GM23338 (cell line): ENCODE measurements at regions not wholly inside any gene's neighbourhood (a gene's known extent, or its start where the extent isn't known, plus 50 kb on each side); places are given as distances from the start of the nearest gene placed in this dataset.

Experiments
- ATAC-seq: fragments of 200-7000 bp; cut with Tn5 transposase; 3 replicates; pipeline ENCODE4 v1.9.1; 2020
- DNase-seq: peaks from one replicate; pipeline ENCODE4 v3.0.0-alpha.2; 2015; ENCODE audit warnings: low spot score
- H2AFZ ChIP-seq: fragments of 200-600 bp; sonication (generic); 2 replicates; pipeline ENCODE4 v1.8.0; 2016; ENCODE audit warnings: antibody characterized with exemption, mild to moderate bottlenecking, moderate library complexity
- H3F3A ChIP-seq: fragments of 200-600 bp; sonication (generic); replicated peaks from 2 replicates; pipeline ENCODE4 v1.8.0; 2017; ENCODE audit warnings: antibody characterized with exemption, mixed run types, low read depth
- H3K27ac ChIP-seq: fragments of 200-600 bp; sonication (generic); 2 replicates; pipeline ENCODE4 v1.6.1; 2016; ENCODE audit warnings: low read depth
- H3K27me3 ChIP-seq: fragments of 200-600 bp; sonication (generic); 2 replicates; pipeline ENCODE4 v1.8.0; 2016; ENCODE audit warnings: mild to moderate bottlenecking, mixed run types, moderate library complexity; ENCODE audit not compliant: insufficient read depth
- H3K36me3 ChIP-seq: fragments of 200-600 bp; sonication (generic); 2 replicates; pipeline ENCODE4 v1.8.0; 2016; ENCODE audit warnings: mild to moderate bottlenecking; ENCODE audit not compliant: insufficient read depth
- H3K4me1 ChIP-seq: fragments of 200-600 bp; sonication (generic); 2 replicates; pipeline ENCODE4 v1.8.0; 2016; ENCODE audit warnings: mild to moderate bottlenecking, moderate library complexity; ENCODE audit not compliant: insufficient read depth
- H3K4me2 ChIP-seq: fragments of 200-600 bp; sonication (generic); 2 replicates; pipeline ENCODE4 v1.7.1; 2017; ENCODE audit warnings: mixed run types
- H3K4me3 ChIP-seq: fragments of 200-600 bp; sonication (generic); 2 replicates; pipeline ENCODE4 v1.6.1; 2016; ENCODE audit warnings: mixed run types
- H3K79me2 ChIP-seq: fragments of 200-600 bp; sonication (generic); replicated peaks from 2 replicates; pipeline ENCODE4 v1.8.0; 2017; ENCODE audit warnings: mild to moderate bottlenecking; ENCODE audit not compliant: insufficient read depth
- H3K9me2 ChIP-seq: fragments of 200-600 bp; sonication (generic); 2 replicates; pipeline ENCODE4 v1.8.0; 2017; ENCODE audit not compliant: insufficient read depth
- H4K20me1 ChIP-seq: fragments of 200-600 bp; sonication (generic); replicated peaks from 2 replicates; pipeline ENCODE4 v1.8.0; 2017; ENCODE audit warnings: mild to moderate bottlenecking; ENCODE audit not compliant: insufficient read depth
- H3K27ac Mint-ChIP-seq: 2 replicates; pipeline ENCODE4 v1.8.0; 2020; ENCODE audit warnings: inconsistent platforms, mild to moderate bottlenecking, moderate library complexity, mixed read lengths
- H3K27me3 Mint-ChIP-seq: 3 replicates; pipeline ENCODE4 v1.8.0; 2022; ENCODE audit warnings: low read depth, mild to moderate bottlenecking, moderate library complexity, mixed read lengths, inconsistent platforms; ENCODE audit not compliant: insufficient read depth, poor library complexity
- H3K36me3 Mint-ChIP-seq: 3 replicates; pipeline ENCODE4 v1.8.0; 2021; ENCODE audit warnings: low read depth, mild to moderate bottlenecking, inconsistent platforms, moderate library complexity, mixed read lengths
- H3K4me1 Mint-ChIP-seq: 3 replicates; pipeline ENCODE4 v1.8.0; 2020; ENCODE audit warnings: mild to moderate bottlenecking, inconsistent platforms, mixed read lengths
- H3K4me3 Mint-ChIP-seq: 3 replicates; pipeline ENCODE4 v1.8.0; 2021; ENCODE audit warnings: moderate library complexity, mild to moderate bottlenecking, inconsistent platforms, mixed read lengths
- H3K9me3 Mint-ChIP-seq: 3 replicates; pipeline ENCODE4 v1.8.0; 2020; ENCODE audit warnings: moderate library complexity, mild to moderate bottlenecking, inconsistent platforms, mixed read lengths
- CTCF ChIP-seq, 2 experiments: fragments of 200-600 bp in 1 of 2; sonication (generic) in 1 of 2; conservative IDR thresholded peaks; 2 replicates each; pipeline versions ENCODE4 v1.5.1 to v1.6.1; 2016 to 2017; ENCODE audit warnings: antibody characterized with exemption in 2 of 2, low read depth in 2 of 2, mild to moderate bottlenecking in 2 of 2, moderate library complexity in 1 of 2
- ETS1 ChIP-seq: IDR thresholded peaks from 2 replicates; pipeline ENCODE4 v1.6.1; 2016; ENCODE audit warnings: antibody characterized with exemption
- EZH2 ChIP-seq: fragments of 200-600 bp; sonication (generic); IDR thresholded peaks from one replicate; pipeline ENCODE4 v1.8.0; 2017; ENCODE audit warnings: antibody characterized with exemption, mild to moderate bottlenecking, low read depth; ENCODE audit not compliant: unreplicated experiment
- JUNB ChIP-seq: IDR thresholded peaks from one replicate; pipeline ENCODE4 v1.6.1; 2016; ENCODE audit warnings: antibody characterized with exemption; ENCODE audit not compliant: unreplicated experiment
- NANOG ChIP-seq: IDR thresholded peaks from 2 replicates; pipeline ENCODE4 v1.6.1; 2016; ENCODE audit warnings: antibody characterized with exemption, borderline replicate concordance
- ZNF331 ChIP-seq: fragments of 250-450 bp; sonication (Bioruptor Pico); IDR thresholded peaks from 2 replicates; pipeline ENCODE4 v1.5.0; 2020; ENCODE audit warnings: low read depth, mild to moderate bottlenecking, moderate library complexity
- ZNF462 ChIP-seq: fragments of 250-450 bp; sonication (Bioruptor Pico); IDR thresholded peaks from 2 replicates; pipeline ENCODE4 v1.5.0; 2020; ENCODE audit warnings: mild to moderate bottlenecking, moderate library complexity

GRCh38 chr2:65501074-65501473, 68.7 kb upstream of the SPRED2 start (continued):
- TF ChIP-seq ZNF462 (CRISPR knock-in tag), result no peak
- no peak for TF ChIP-seq JUNB
- no peak for TF ChIP-seq ZNF331
- TF ChIP-seq NANOG, result no peak

- H3F3A ChIP-seq, result no peaks in the 10 kb centered on the region
- H2AFZ ChIP-seq, result no peak overlapping the region
- Mint-ChIP-seq H3K27me3 (peaks cover 5% of the 10 kb centered on the region), H3K36me3 (no peaks in the 10 kb centered on the region), H3K27ac (no peak overlapping the region), H3K4me1 (peaks cover 18% of the 10 kb centered on the region), H3K4me3 (no peak overlapping the region), H3K9me3 (no peaks in the 10 kb centered on the region; the same call in 2 of the 3 replicates)
- no peaks in the 10 kb centered on the region for H3K36me3 ChIP-seq
- H3K9me2 ChIP-seq, result no peaks in the 10 kb centered on the region
- peaks cover 7% of the 10 kb centered on the region; the same call in 1 of the 2 replicates for H3K4me1 ChIP-seq
- H3K27me3 ChIP-seq, result no peaks in the 10 kb centered on the region
- no peak overlapping the region for H3K27ac ChIP-seq
- no peaks in the 10 kb centered on the region for H3K79me2 ChIP-seq
- no peak overlapping the region for H3K4me3 ChIP-seq
- ATAC-seq (no peak), DNase-seq (no peak)
- no peaks in the 10 kb centered on the region for H4K20me1 ChIP-seq
- H3K4me2 ChIP-seq, result no peak overlapping the region
- no peak for TF ChIP-seq CTCF (conservative IDR thresholded peaks at IDR 0.05; ENCODE audit: low read depth in 2 of 2)
- no peak for TF ChIP-seq ETS1
- no peak for TF ChIP-seq ZNF331
- no peak for TF ChIP-seq EZH2
Observed at GRCh38 chr2:65500310-65501040, 68.1 kb upstream of the SPRED2 start.
